IPS-NIHi11 (cell line): ENCODE measurements at regions not wholly inside any gene's neighbourhood (a gene's known extent, or its start where the extent isn't known, plus 50 kb on each side); places are given as distances from the start of the nearest gene placed in this dataset.
"Not testable (repeated sequence)": the region's sequence is repeated elsewhere in the genome, so short reads cannot be mapped to it uniquely, and the experiment has no call there.

Experiments used
- DNase-seq: peaks from one replicate; pipeline ENCODE4 v3.0.0; 2012; ENCODE audit warnings: mixed read lengths, low spot score

DNA sequence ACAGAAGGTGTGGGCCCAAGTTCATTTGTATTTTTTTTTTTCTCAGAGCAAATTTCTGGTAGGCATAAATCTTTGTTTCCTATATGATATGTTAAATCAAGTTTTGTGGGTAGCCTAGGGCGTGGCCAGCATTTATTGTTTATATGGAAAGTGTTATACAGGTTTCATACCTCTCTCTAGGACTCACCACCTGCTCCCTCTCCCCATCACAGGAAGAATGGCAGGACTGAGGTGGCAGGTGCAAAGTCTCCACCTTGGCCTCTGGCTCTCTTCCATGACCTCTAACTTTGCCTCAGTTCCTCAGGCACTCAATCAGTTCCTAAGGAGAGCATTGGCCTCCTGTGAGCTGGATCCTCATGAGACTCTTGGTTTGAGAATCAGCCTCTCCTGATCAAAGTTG is 172.3 kb upstream of the TSC22D1 start:
- DNase-seq = no peak

DNA sequence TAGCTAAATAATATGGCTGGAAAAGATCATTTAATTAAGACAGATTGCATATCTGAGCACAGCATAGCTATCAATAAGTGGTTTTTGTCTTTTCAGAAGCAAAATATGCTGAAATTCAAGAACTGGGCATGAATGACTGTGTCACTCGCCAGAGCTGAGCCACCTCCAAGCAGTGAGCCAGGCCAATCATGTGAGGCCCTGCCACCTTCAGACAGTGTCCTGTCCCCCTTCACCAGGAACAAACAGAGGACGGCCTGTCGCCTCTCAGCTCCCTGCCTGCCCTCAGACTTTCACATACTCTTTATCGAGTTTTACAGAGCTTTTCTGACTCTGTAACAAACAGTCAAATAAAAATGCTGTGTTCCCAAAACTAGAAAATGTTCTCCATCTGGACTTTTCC is 171.0 kb upstream of the TSC22D1 start:
- no peak for DNase-seq

DNA sequence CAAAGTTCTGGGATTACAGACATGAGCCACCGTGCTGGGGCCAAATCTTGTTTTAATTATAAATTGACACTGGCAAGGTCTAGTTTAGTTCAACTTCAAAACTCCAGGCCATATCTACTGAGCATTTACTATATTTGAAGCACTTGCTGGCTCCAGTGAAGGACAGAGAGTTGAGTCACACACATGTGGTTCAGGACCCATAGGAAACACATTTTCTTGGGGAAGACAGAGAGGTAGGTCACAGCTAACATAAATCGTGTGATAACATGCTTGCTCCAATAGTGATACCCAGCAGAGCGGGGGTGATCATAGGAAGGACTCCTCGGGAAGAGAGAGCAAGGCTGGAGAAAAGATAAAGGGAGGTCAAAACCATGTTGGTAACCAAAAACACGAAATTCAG is 170.6 kb upstream of the TSC22D1 start:
- no peak for DNase-seq

DNA sequence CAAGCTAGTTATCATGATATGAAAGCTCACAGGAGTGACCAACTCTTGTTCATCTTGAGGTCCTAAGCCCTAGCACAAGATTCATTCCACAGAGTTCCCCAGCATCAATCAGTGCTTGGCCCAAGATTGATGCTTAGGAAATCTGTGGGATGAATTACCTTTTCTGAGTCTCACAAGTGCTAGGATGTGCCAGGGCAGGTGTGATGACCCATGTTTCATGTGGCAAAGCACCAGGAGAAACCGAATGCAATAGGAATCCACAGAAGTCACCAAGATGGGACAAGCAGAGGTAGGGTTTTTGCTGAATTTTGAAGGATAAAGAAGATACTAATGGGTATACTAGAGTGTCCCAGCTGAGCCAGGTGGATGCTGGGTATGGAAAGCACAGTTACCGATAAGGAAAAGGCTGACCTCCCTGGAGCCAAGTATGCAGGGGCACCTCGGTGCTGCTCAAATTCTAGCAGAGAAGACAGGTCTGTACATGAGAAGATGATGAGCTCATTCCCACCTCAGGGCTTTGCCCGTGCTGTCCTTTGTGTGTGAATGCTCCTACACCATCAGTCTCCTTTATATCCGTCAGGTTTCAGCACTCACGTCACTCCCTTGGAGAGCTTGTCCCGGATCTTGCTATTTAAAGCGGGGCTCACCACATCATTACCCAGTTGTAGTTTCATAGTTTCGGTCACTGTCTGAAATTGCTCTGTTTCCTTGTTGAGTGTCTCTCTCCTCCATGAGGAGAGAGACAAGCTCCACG is 168.9 kb upstream of the TSC22D1 start:
- DNase-seq = no peak

DNA sequence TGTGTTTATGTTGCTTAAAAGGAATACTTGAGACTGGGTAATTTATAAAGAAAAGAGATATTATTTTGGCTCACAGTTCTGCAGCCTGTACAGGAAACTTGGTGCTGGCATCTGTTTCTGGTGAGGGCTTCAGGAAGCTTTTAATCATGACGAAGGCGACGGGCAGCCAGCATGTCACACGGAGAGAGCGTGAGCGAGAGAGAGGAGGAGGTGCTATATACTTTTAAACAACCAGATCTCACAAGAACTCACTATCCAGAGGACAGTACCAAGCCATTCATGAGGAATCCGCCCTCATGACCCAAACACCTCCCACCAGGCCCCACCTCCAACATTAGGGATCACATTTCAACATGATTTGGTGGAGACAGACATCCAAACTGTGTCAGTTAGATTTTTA is 163.4 kb upstream of the TSC22D1 start:
- DNase-seq = no peak

DNA sequence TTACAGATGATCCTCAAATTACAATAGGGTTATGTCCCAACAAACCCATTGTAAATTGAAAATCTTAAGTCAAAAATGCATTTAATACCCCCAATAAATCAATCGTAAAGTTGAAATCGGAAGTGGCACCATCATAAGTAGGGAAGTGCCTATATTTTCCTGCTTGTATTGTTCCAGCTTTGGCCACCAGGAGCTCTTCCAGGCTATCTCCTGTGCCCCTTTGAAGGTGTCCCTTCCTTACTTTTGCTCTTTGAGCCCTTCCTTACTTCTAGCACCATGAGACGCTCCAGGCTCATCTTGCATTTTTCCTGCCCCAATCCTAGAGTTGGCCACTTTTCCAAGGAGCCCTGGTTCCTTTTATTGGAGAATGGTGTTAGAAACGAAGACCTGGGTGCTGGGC is 163.0 kb upstream of the TSC22D1 start:
- no peak for DNase-seq

DNA sequence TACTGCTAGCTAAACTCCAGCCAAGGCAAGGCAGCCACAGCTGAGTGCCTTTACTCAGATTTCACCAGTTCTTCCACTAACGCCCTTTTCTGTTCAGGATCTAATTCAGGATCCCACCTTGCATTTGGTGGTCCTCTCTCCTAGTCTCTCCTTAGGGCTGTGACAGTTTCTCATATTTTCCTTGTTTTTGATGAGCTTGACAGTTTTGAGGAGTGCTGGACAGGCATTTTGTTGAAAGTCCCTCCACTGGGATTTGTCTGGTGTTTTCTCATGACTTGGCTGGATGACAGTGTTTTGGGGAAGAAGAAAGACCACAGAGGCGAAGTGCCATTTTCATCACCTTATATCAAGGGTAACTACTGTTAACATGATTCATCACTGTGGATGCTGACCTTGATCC is 162.3 kb upstream of the TSC22D1 start:
- no peak for DNase-seq

DNA sequence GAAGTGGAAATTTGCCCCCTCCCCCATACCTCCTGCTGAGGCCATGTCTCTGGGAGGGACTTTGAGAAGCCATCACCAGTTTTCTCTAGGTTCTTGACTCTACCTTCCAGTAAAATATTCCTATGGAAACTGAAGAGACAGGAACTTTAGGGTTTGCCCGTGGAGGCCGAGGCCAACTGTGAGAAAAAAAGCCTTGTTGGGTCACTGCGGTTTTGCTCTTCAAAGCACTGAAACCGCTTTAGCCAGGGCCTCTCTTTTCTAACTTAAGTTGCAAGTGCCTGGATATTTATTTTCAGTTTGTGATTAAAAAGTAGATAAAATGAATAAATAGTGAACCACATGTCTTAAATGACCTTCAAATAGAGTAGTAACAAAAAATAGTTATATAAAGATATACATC is 159.7 kb upstream of the TSC22D1 start:
- DNase-seq = no peak

DNA sequence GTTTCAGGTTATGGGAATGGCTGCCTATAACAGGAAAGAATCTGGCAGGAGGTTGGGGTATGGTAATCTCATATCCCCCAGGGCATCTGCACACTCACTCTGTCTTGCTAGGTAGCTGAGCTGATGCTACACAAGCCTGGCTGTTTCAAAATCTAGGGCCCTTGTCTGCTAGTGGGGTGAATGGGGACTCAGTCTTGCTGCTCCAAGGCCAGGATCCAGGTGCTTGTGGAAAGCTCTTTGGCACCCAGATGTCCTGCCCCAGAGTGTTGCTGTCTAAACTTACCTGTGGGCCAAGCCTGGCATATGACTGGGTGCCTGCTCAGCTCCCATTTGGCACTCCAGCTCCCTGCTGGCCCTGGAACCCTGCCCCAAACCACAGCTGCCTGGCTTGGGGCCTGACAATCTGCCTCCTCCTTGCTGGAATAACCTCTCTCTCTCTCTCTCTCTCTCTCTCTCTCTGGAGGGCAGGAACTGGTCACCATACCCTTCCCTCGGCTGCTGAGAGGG is 158.1 kb upstream of the TSC22D1 start:
- peak; percentile 31 for DNase-seq

DNA sequence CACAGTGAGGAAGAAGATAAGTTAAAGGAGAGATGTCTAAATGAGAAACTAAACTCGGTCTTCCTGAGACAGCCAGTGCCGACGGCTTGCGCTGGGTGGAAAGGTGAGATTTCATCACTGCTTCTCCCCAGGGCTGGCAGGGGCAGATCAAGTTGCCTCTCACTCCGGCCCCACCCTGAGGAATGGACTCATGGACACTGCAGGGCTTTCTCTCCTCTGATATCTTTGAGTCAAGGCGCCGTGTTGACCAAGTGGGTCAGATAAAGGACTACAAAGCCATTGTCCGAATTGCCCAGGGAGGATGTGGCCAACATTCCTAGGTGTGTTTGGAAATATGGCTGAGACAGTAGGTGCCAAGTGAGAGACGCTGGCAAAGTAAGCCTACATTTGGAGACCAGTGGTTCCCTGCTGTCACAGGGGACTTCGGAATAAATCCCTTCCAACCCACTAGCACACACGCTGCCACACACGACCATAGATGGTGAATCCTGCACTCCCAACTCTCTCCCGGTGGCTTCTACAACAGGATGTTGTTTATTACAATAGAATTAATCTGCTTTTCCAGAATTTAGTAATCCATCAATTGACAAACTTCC is 156.5 kb upstream of the TSC22D1 start:
- peak; percentile 41 for DNase-seq

DNA sequence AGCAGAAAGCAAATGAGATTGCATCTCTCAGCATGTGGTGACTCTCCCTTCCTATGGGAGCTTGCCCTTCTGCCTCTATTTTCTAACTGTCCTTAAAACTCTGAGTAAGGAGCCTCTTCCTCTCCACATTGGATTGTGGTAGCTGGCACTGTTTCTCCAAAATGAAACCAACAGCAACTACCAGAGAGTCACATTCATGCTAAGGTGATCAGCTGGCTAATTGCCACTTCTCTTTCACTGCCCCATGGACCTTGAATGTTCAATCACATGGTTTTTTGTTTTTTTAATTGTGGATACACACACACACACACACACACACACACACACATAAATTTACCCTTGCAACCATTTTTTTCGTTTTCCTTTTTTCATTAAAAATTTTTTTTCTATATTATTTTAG is 154.7 kb upstream of the TSC22D1 start:
- DNase-seq = no peak

DNA sequence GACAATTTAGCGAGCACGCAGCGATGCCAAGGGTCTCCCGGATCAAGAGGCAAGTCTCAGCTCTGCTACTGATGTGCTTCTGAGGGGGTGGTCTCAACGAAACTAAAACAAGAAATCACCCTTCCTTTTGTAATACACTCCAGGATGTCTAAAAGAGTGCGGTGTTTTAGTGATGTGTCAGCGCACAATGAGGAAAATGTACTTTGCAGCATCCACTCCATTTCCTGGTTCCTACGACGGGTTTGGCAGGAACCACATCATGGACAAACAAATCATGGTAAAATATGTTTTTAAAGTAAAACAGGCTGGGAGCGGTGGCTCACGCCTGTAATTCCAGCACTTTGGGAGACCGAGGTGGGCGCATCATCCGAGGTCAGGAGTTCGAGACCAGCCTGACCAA is 154.0 kb upstream of the TSC22D1 start:
- DNase-seq = no peak

DNA sequence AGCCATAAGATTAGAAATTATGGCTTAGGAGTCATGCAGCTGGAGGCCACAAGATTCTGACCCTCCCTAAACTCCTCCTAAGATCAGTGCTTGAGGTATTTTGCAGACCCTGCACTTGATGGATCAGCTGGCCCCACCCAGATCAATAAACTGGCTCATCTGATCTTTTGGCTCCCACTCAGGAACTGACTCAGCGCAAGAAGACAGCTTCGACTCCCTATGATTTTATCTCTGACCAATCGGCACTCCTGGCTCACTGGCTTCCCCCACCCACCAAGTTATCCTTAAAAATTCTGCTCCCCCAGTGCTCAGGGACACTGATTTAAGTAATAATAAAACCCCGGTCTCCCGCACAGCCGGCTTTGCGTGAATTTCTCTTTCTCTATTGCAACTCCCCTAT is 151.5 kb upstream of the TSC22D1 start:
- DNase-seq = not testable (repeated sequence)

DNA sequence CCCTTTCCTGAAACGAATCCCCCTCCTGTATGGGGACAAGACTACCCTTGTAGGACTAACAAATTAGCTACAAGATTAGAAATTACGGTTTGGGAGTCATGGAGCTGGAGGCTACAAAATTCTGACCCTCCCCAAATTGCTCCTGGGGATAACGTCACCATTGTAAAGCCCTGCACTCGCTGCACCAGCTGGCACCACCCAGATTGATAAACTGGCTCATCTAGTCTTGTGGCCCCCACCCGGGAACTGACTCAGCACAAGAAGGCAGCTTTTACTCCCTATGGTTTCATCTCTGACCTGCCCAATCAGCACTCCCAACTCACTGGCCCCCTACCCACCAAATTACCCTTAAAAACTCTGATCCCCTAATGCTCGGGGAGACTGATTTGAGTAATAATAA is 150.6 kb upstream of the TSC22D1 start:
- DNase-seq = no peak

DNA sequence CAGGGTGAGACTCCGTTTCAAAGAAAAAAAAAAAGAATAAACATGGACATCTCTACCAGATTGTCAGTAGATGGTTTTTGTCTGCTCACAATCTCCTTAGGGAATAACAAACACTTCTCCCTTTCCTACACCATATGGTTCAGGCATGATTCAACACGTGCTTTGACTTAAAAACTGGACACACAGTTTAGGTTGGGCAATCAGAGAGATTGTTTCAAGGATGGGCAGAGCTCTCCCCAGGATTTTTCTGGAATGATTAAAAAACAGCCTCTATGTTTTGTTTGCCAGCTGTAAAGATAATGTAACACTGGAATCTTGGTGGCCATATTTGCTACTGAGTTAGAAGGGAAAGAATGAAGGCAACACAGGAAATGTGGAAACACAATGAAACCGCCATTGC is 150.1 kb upstream of the TSC22D1 start:
- DNase-seq = no peak

DNA sequence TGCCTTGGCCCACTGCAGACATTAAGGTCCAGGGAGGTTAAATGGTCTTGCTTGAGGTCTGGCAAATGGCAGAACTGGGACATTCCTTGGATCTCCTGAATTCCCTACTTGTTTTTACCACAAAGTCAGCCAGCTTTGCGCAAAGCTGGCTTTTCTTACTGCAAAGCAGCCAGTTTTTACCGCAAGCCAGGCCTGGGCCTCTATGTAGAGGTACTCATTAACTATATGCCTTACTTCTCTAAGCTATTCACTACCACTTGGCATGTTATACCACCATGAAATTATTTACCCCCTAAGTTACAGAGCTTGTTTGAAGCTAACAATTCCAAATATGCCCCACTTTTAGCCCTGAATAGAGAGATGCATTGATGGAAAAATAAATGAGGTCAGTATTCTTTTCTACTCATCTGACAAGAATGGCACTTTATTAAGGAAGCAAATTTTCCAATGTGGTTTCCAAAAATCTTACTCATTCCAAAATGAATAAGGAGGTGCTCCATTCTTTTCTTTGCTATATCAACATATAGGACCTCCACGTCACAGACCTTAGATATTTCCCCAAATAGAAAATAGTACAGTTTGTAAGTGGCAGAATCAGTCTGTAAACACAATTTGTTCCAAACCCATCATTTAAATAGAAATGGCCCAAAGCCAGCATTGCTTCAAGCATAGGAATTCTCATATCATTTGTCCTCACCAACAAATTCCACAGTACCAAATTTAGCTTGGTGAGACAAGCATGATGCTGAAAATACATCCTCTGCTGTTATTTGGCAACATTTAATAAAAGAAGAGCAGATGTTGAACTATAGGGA is 143.9 kb upstream of the TSC22D1 start:
- no peak for DNase-seq

DNA sequence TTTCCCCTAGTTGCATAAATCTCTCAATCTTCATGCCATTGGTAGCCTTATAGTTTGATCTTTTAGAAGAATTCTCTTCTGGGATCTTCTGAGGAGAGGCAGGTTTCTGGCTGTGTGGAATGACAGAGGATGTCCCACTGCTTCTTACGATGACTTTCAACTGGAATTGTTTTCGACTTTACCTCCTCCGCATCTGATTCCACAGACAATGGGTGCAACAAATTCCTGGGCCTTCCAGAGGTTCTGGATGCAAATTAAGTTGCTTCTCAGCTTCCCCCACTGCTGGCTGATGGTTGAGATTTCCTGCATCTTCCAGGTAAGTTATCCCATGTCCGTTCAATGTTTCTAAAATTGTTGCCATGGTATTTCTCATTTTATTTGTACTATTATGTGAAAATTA is 142.3 kb upstream of the TSC22D1 start:
- DNase-seq = no peak

DNA sequence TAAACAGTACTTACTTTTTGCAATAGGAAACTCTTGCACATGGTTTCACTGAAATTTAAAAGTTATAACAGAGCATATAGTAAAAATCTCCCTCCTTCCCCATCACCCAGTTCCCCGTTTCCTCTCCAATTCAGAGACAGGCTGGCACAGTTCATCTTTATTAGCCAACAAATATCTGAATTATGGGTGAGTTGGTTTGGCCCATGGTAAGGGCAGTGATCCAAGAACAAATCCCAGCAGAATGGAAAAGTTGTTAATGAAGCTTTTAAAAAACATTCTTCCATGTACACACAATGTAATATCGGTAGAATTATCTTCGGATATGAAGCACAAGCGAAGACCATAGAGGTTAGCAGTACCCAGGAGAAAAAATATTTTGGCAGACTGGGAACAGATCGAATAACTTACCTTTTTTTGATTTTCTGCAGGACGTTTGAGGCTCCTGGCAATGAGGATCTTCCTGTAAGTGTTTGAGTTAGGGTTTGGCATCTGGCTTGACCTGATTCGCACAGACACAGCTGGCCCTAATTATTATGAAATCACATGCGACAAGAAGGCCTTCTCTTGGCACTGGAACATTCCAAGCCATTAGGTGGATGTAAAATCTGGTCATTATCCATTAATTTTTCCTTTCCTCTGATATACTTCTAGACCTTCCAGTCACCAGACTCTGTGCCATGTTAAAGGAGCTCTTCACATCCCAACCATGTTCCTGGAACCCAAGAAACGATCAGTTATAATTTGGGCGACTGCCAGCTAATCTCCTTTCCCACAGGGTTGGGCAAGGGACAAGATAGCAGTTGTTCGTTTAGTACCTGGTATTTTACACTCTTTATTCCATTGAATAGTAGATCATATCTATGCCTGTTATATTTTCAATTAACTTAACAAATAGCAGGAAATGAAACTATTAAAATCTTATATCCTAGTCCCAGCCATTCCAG is 139.4 kb upstream of the TSC22D1 start:
- DNase-seq = no peak

DNA sequence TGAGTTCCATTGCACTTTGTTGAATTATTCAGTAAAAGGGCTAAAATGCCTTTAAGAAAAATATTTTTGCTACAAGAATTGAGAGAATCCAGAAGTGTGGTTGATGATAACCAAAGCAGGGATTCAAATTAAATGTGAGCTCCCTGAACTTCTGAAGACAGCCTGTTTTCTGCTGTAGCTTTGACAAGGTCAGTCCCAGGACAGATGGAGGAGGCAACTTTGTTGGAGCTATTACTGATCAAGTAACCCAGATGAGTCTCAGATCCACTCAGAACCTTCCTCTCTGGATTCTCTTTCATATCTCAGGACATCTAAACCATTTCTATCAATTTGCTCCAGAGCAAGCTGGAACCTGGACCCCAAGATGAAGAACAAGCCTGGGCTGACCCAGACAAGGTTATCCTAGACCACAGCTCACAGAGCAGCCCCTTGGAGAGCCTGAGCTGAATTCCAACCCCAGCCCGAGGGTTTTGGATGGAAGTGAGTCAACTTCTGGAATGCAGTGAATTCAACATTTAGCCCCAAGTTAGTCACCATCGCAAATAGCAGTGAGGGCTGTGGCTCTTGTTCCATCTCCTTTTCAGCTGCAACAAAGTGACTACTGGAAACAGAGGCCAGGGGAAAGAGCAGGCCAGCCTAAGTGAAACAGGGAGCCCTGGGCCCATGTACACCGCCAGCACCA is 137.8 kb upstream of the TSC22D1 start:
- no peak for DNase-seq

DNA sequence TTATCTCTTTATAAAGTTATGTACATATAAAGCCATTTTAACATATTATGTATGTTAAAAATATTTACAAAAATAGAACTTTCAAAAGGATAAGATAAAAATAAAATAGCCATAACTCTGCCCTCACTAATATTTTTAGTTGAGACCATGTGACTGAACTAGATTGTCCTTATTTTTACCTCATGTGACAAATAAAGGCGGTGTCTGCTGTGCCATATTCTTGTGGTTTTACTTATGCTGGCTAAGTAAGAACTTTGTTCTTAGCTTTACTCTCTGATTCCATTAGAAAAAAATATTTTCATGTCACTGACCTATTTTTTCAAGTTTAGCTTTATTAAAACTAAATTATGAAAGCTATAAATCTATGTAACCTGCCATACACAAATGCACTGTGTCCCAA is 135.6 kb upstream of the TSC22D1 start:
- no peak for DNase-seq

DNA sequence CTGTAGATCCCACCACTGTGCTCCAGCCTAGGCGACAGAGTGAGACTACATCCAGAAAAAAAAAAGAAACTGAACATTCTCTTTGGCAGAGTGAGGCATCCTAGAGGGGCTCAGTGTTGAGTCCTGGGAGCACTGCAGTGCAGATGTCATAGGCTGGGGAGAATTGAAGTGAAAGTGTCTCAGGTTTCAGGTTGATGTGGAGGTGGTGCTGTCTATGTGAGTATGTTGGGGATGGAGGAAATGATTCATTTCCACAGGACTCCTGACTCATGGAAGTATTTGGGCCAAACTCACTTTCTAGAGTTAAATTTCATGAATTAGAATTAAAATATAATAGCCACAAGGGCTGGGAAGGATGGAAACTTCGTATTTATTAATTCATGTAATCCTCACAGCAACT is 134.4 kb upstream of the TSC22D1 start:
- peak; percentile 42 for DNase-seq
